ENCODE measurements at regions not wholly inside any gene's neighbourhood (a gene's known extent, or its start where the extent isn't known, plus 50 kb on each side); places are given as distances from the start of the nearest gene placed in this dataset.

- TF ChIP-seq CTCF (IDR thresholded peaks at IDR 0.05; ENCODE audit: control insufficient read depth, insufficient read depth, low read depth, low read length, missing control alignments) = no peak
- H3K4me3 ChIP-seq (ENCODE audit: control insufficient read depth, low read depth, low read length) = no peak overlapping the region
Measured at GRCh38 chr15:97679106-97679688, 281.3 kb upstream of the ARRDC4 start.

GRCh38 chr15:97680606-97681220, 279.8 kb upstream of the ARRDC4 start:
- TF ChIP-seq CTCF (IDR thresholded peaks at IDR 0.05; ENCODE audit: control insufficient read depth, insufficient read depth, low read depth, low read length, missing control alignments) = no peak
- no peak for DNase-seq (ENCODE audit: low read depth)
- no peak overlapping the region for H3K4me3 ChIP-seq (ENCODE audit: control insufficient read depth, low read depth, low read length)

More at GRCh38 chr15:97679106-97679688, 281.3 kb upstream of the ARRDC4 start:
- no peak for DNase-seq (ENCODE audit: low read depth)

GRCh38 chr15:97683831-97684230, 276.7 kb upstream of the ARRDC4 start:
- no peak for TF ChIP-seq CTCF (IDR thresholded peaks at IDR 0.05; ENCODE audit: control insufficient read depth, insufficient read depth, low read depth, low read length, missing control alignments)

GRCh38 chr15:97684249-97684648, 276.3 kb upstream of the ARRDC4 start:
- DNase-seq (ENCODE audit: low read depth) = no peak
- no peak overlapping the region for H3K4me3 ChIP-seq (ENCODE audit: control insufficient read depth, low read depth, low read length)

More at GRCh38 chr15:97683831-97684230, 276.7 kb upstream of the ARRDC4 start:
- no peak overlapping the region for H3K4me3 ChIP-seq (ENCODE audit: control insufficient read depth, low read depth, low read length)
- no peak for DNase-seq (ENCODE audit: low read depth)

GRCh38 chr15:97686324-97686723, 274.2 kb upstream of the ARRDC4 start:
- H3K4me3 ChIP-seq (ENCODE audit: control insufficient read depth, low read depth, low read length) = no peak overlapping the region
- DNase-seq (ENCODE audit: low read depth) = no peak
- TF ChIP-seq CTCF (IDR thresholded peaks at IDR 0.05; ENCODE audit: control insufficient read depth, insufficient read depth, low read depth, low read length, missing control alignments) = no peak

More at GRCh38 chr15:97684249-97684648, 276.3 kb upstream of the ARRDC4 start:
- TF ChIP-seq CTCF (IDR thresholded peaks at IDR 0.05; ENCODE audit: control insufficient read depth, insufficient read depth, low read depth, low read length, missing control alignments) = no peak

- no peak for TF ChIP-seq CTCF (IDR thresholded peaks at IDR 0.05; ENCODE audit: control insufficient read depth, insufficient read depth, low read depth, low read length, missing control alignments)
- no peak overlapping the region for H3K4me3 ChIP-seq (ENCODE audit: control insufficient read depth, low read depth, low read length)
- no peak for DNase-seq (ENCODE audit: low read depth)
Measured at GRCh38 chr15:97687654-97688053, 272.8 kb upstream of the ARRDC4 start.

Measured in AG09309 (cell line).